Activated naive CD4-positive, alpha-beta T cell treated with anti-CD3 and anti-CD28 coated beads, Interleukin-2, amount 10 ng/mL, durations not matched to agents 7 days and 5 days (primary cell): ENCODE measurements at regions not wholly inside any gene's neighbourhood (a gene's known extent, or its start where the extent isn't known, plus 50 kb on each side); places are given as distances from the start of the nearest gene placed in this dataset.

ENCODE experiments used
- CTCF ChIA-PET: fragments of 350-600 bp; sonication (Branson Sonifier 250); formaldehyde crosslinking; loops from one replicate; lab custom pipeline; 2021; ENCODE audit warnings: antibody characterized with exemption; lab: Charles Lee
- DNase-seq: peaks from one replicate; pipeline ENCODE4 v3.0.0-alpha.2; 2020
- H3K27ac Mint-ChIP-seq: one replicate; pipeline ENCODE4 v1.8.0; 2021; ENCODE audit warnings: mild to moderate bottlenecking, moderate library complexity, mixed read lengths
- H3K27me3 Mint-ChIP-seq: one replicate; pipeline ENCODE4 v1.8.0; 2021; ENCODE audit warnings: mild to moderate bottlenecking, mixed read lengths
- H3K36me3 Mint-ChIP-seq: one replicate; pipeline ENCODE4 v1.8.0; 2021; ENCODE audit warnings: mixed read lengths
- H3K4me1 Mint-ChIP-seq: one replicate; pipeline ENCODE4 v1.8.0; 2021; ENCODE audit warnings: mixed read lengths
- H3K4me3 Mint-ChIP-seq: one replicate; pipeline ENCODE4 v1.8.0; 2021; ENCODE audit warnings: mild to moderate bottlenecking, moderate library complexity, mixed read lengths
- H3K9me3 Mint-ChIP-seq: one replicate; pipeline ENCODE4 v1.8.0; 2021; ENCODE audit warnings: mixed read lengths

- H3K4me1 Mint-ChIP-seq = no peaks in the 10 kb centered on the region
- no peak for DNase-seq
- no peaks in the 10 kb centered on the region for H3K36me3 Mint-ChIP-seq
- no peak overlapping the region for H3K4me3 Mint-ChIP-seq
- CTCF ChIA-PET = no interaction called here
- no peak overlapping the region for H3K27ac Mint-ChIP-seq
- peaks cover 4% of the 10 kb centered on the region for H3K27me3 Mint-ChIP-seq
- peaks cover 9% of the 10 kb centered on the region for H3K9me3 Mint-ChIP-seq
These were observed 79.1 kb downstream of the TRIB2 start for GRCh38 chr2:12795851-12796250.

- no peak overlapping the region for H3K4me3 Mint-ChIP-seq
- no peak overlapping the region for H3K27ac Mint-ChIP-seq
- DNase-seq = no peak
- no peaks in the 10 kb centered on the region for H3K36me3 Mint-ChIP-seq
- peaks cover 15% of the 10 kb centered on the region for H3K9me3 Mint-ChIP-seq
- CTCF ChIA-PET = no interaction called here
- peaks cover 4% of the 10 kb centered on the region for H3K27me3 Mint-ChIP-seq
- H3K4me1 Mint-ChIP-seq = no peaks in the 10 kb centered on the region
These were observed 79.9 kb downstream of the TRIB2 start for GRCh38 chr2:12796657-12797056.

GRCh38 chr2:12797815-12798214 is 81.1 kb downstream of the TRIB2 start:
- H3K4me1 Mint-ChIP-seq = no peaks in the 10 kb centered on the region
- H3K27ac Mint-ChIP-seq = no peak overlapping the region
- H3K9me3 Mint-ChIP-seq = peaks cover 22% of the 10 kb centered on the region
- peaks cover 3% of the 10 kb centered on the region for H3K36me3 Mint-ChIP-seq
- CTCF ChIA-PET = no interaction called here
- peaks cover 4% of the 10 kb centered on the region for H3K27me3 Mint-ChIP-seq
- no peak for DNase-seq
- H3K4me3 Mint-ChIP-seq = no peak overlapping the region

GRCh38 chr2:12803607-12804006 is 86.9 kb downstream of the TRIB2 start:
- H3K27me3 Mint-ChIP-seq = peaks cover 16% of the 10 kb centered on the region
- H3K27ac Mint-ChIP-seq = no peak overlapping the region
- no peak for DNase-seq
- H3K9me3 Mint-ChIP-seq = peaks cover 22% of the 10 kb centered on the region
- CTCF ChIA-PET = no interaction called here
- H3K36me3 Mint-ChIP-seq = peaks cover 3% of the 10 kb centered on the region
- H3K4me1 Mint-ChIP-seq = no peaks in the 10 kb centered on the region
- H3K4me3 Mint-ChIP-seq = no peak overlapping the region

- DNase-seq = no peak
- CTCF ChIA-PET = no interaction called here
- peaks cover 22% of the 10 kb centered on the region for H3K9me3 Mint-ChIP-seq
- H3K27me3 Mint-ChIP-seq = peaks cover 17% of the 10 kb centered on the region
- no peak overlapping the region for H3K4me3 Mint-ChIP-seq
- no peak overlapping the region for H3K27ac Mint-ChIP-seq
- no peaks in the 10 kb centered on the region for H3K4me1 Mint-ChIP-seq
- H3K36me3 Mint-ChIP-seq = peaks cover 3% of the 10 kb centered on the region
These were observed 87.5 kb downstream of the TRIB2 start for GRCh38 chr2:12804091-12804856.

- no peak overlapping the region for H3K27ac Mint-ChIP-seq
- CTCF ChIA-PET = no interaction called here
- no peaks in the 10 kb centered on the region for H3K4me1 Mint-ChIP-seq
- peaks cover 20% of the 10 kb centered on the region for H3K9me3 Mint-ChIP-seq
- H3K27me3 Mint-ChIP-seq = peaks cover 24% of the 10 kb centered on the region
- no peak for DNase-seq
- no peak overlapping the region for H3K4me3 Mint-ChIP-seq
- peaks cover 3% of the 10 kb centered on the region for H3K36me3 Mint-ChIP-seq
These were observed 88.3 kb downstream of the TRIB2 start for GRCh38 chr2:12805033-12805432.

- Mint-ChIP-seq H3K36me3 (peaks cover 2% of the 10 kb centered on the region), H3K27me3 (peaks cover 24% of the 10 kb centered on the region), H3K9me3 (peaks cover 6% of the 10 kb centered on the region), H3K27ac (no peak overlapping the region), H3K4me1 (no peaks in the 10 kb centered on the region), H3K4me3 (no peak overlapping the region)
- CTCF ChIA-PET = no interaction called here
- no peak for DNase-seq
These were observed 90.0 kb downstream of the TRIB2 start for GRCh38 chr2:12806549-12807242.

- CTCF ChIA-PET = no interaction called here
- Mint-ChIP-seq H3K36me3 (no peaks in the 10 kb centered on the region), H3K9me3 (no peaks in the 10 kb centered on the region), H3K4me3 (no peak overlapping the region), H3K27ac (no peak overlapping the region), H3K27me3 (peaks cover 24% of the 10 kb centered on the region), H3K4me1 (no peaks in the 10 kb centered on the region)
- no peak for DNase-seq
These were observed 91.4 kb downstream of the TRIB2 start for GRCh38 chr2:12807907-12808810.

- Mint-ChIP-seq H3K4me1 (no peaks in the 10 kb centered on the region), H3K27me3 (peaks cover 21% of the 10 kb centered on the region)
- CTCF ChIA-PET = interaction anchor here (0.6 kb wide), 1 partner anchor 188 kb away, joined by 3 read pairs; no protein-coding TSS in a partner anchor
These were observed 92.8 kb downstream of the TRIB2 start for GRCh38 chr2:12809526-12809925.

GRCh38 chr2:12811916-12812315 is 95.2 kb downstream of the TRIB2 start:
- Mint-ChIP-seq H3K4me3 (no peak overlapping the region), H3K9me3 (peaks cover 2% of the 10 kb centered on the region), H3K4me1 (peaks cover 16% of the 10 kb centered on the region), H3K27ac (no peak overlapping the region), H3K27me3 (peaks cover 12% of the 10 kb centered on the region), H3K36me3 (no peaks in the 10 kb centered on the region)
- DNase-seq = no peak
- CTCF ChIA-PET = no interaction called here

More at GRCh38 chr2:12809526-12809925, 92.8 kb downstream of the TRIB2 start:
- Mint-ChIP-seq H3K27ac (no peak overlapping the region), H3K4me3 (no peak overlapping the region), H3K9me3 (no peaks in the 10 kb centered on the region), H3K36me3 (no peaks in the 10 kb centered on the region)
- no peak for DNase-seq

- CTCF ChIA-PET = no interaction called here
- Mint-ChIP-seq H3K27me3 (peaks cover 9% of the 10 kb centered on the region), H3K4me1 (peaks cover 24% of the 10 kb centered on the region), H3K36me3 (no peaks in the 10 kb centered on the region), H3K9me3 (peaks cover 6% of the 10 kb centered on the region), H3K4me3 (no peak overlapping the region), H3K27ac (no peak overlapping the region)
- DNase-seq = no peak
These were observed 96.4 kb downstream of the TRIB2 start for GRCh38 chr2:12813166-12813565.

- H3K27ac Mint-ChIP-seq = peak overlapping the region; percentile 54
- CTCF ChIA-PET = no interaction called here
These were observed 99.9 kb downstream of the TRIB2 start for GRCh38 chr2:12816379-12817306.

GRCh38 chr2:12817870-12818269 is 101.1 kb downstream of the TRIB2 start:
- peaks cover 18% of the 10 kb centered on the region for H3K27me3 Mint-ChIP-seq
- no peaks in the 10 kb centered on the region for H3K36me3 Mint-ChIP-seq
- no peak overlapping the region for H3K4me3 Mint-ChIP-seq
- H3K4me1 Mint-ChIP-seq = peaks cover 35% of the 10 kb centered on the region
- H3K9me3 Mint-ChIP-seq = peaks cover 6% of the 10 kb centered on the region
- no peak for DNase-seq
- CTCF ChIA-PET = no interaction called here
- H3K27ac Mint-ChIP-seq = no peak overlapping the region

More at GRCh38 chr2:12816379-12817306, 99.9 kb downstream of the TRIB2 start:
- Mint-ChIP-seq H3K27me3 (peaks cover 14% of the 10 kb centered on the region), H3K4me1 (peaks cover 35% of the 10 kb centered on the region), H3K4me3 (no peak overlapping the region), H3K9me3 (peaks cover 6% of the 10 kb centered on the region), H3K36me3 (no peaks in the 10 kb centered on the region)
- DNase-seq = no peak
